MM.1S (cell line): ENCODE measurements at regions not wholly inside any gene's neighbourhood (a gene's known extent, or its start where the extent isn't known, plus 50 kb on each side); places are given as distances from the start of the nearest gene placed in this dataset.

Experiments
- EZH2phosphoT487 ChIP-seq: fragments of 300-600 bp; sonication (generic); IDR thresholded peaks from 2 replicates; pipeline ENCODE4 v1.6.1; 2018; ENCODE audit warnings: antibody characterized with exemption, low read length
- TF ChIP-seq, protein P1 (sequence below): fragments of 300-600 bp; sonication (generic); IDR thresholded peaks from 2 replicates; pipeline ENCODE4 v1.5.1; 2016; ENCODE audit warnings: antibody characterized with exemption, low read length, mixed read lengths

DNA sequence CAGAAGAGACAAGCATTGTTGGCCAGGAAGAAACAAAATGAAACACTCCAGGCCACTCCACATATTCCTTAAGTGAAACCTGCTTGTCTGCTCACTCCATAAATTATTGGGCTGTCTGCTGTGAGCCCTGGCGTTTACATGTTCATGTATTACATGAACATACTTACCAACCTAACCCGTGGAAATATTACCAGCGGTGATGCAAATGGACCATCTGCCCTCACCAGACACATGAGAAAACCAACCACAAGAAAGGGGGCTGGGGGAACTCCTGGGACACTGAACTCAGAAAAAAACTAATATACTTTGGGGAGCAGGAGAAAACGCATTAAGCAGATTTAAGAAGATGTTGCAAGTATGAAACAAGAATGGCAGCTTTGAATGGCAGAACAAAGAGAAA lies 731.2 kb upstream of the IGFBP3 start:
- TF ChIP-seq, protein P1, sequence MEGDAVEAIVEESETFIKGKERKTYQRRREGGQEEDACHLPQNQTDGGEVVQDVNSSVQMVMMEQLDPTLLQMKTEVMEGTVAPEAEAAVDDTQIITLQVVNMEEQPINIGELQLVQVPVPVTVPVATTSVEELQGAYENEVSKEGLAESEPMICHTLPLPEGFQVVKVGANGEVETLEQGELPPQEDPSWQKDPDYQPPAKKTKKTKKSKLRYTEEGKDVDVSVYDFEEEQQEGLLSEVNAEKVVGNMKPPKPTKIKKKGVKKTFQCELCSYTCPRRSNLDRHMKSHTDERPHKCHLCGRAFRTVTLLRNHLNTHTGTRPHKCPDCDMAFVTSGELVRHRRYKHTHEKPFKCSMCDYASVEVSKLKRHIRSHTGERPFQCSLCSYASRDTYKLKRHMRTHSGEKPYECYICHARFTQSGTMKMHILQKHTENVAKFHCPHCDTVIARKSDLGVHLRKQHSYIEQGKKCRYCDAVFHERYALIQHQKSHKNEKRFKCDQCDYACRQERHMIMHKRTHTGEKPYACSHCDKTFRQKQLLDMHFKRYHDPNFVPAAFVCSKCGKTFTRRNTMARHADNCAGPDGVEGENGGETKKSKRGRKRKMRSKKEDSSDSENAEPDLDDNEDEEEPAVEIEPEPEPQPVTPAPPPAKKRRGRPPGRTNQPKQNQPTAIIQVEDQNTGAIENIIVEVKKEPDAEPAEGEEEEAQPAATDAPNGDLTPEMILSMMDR, result no peak
- TF ChIP-seq EZH2phosphoT487, result no peak
